PC-3 (cell line): ENCODE measurements at regions not wholly inside any gene's neighbourhood (a gene's known extent, or its start where the extent isn't known, plus 50 kb on each side); places are given as distances from the start of the nearest gene placed in this dataset.
"Not testable (repeated sequence)": the region's sequence is repeated elsewhere in the genome, so short reads cannot be mapped to it uniquely, and the experiment has no call there.

Experiments
- EZH2 ChIP-seq: fragments of 300-600 bp; sonication (generic); IDR thresholded peaks from one replicate; pipeline ENCODE4 v1.6.1; 2017; ENCODE audit warnings: antibody characterized with exemption, mild to moderate bottlenecking, low read length; ENCODE audit not compliant: unreplicated experiment
- TF ChIP-seq, protein P1 (sequence below): fragments of 300-600 bp; sonication (generic); conservative IDR thresholded peaks from 2 replicates; pipeline ENCODE4 v1.5.1; 2017; ENCODE audit warnings: antibody characterized with exemption, low read depth, mild to moderate bottlenecking, low read length

DNA sequence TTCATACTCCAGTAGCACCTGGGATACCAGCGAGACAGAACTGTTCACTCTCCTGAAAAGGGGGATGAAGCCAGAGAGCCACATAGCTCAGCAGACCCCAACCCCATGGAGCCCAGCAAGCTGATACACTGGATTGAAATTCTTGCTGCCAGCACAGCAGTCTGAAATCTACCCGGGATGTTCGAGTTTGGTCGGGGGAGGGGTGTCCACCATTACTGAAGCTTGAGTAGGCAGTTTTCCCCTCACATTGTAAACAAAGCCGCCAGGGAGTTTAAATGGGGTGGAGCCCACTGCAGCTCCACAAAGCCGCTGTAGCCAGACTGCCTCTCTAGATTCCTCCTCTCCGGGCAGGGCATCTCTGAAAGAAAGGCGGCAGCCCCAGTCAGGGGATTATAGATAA, 243.7 kb upstream of the RASGEF1B start:
- TF ChIP-seq, protein P1, sequence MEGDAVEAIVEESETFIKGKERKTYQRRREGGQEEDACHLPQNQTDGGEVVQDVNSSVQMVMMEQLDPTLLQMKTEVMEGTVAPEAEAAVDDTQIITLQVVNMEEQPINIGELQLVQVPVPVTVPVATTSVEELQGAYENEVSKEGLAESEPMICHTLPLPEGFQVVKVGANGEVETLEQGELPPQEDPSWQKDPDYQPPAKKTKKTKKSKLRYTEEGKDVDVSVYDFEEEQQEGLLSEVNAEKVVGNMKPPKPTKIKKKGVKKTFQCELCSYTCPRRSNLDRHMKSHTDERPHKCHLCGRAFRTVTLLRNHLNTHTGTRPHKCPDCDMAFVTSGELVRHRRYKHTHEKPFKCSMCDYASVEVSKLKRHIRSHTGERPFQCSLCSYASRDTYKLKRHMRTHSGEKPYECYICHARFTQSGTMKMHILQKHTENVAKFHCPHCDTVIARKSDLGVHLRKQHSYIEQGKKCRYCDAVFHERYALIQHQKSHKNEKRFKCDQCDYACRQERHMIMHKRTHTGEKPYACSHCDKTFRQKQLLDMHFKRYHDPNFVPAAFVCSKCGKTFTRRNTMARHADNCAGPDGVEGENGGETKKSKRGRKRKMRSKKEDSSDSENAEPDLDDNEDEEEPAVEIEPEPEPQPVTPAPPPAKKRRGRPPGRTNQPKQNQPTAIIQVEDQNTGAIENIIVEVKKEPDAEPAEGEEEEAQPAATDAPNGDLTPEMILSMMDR, result not testable (repeated sequence)
- not testable (repeated sequence) for TF ChIP-seq EZH2
